Limb (tissue), 2 donors: ENCODE measurements at regions not wholly inside any gene's neighbourhood (a gene's known extent, or its start where the extent isn't known, plus 50 kb on each side); places are given as distances from the start of the nearest gene placed in this dataset.

Experiments used
- DNase-seq, 2 donors: peaks; one replicate each; pipeline ENCODE4 v3.0.0-alpha.2; 2016; ENCODE audit errors: extremely low spot score in 2 of 2

DNA sequence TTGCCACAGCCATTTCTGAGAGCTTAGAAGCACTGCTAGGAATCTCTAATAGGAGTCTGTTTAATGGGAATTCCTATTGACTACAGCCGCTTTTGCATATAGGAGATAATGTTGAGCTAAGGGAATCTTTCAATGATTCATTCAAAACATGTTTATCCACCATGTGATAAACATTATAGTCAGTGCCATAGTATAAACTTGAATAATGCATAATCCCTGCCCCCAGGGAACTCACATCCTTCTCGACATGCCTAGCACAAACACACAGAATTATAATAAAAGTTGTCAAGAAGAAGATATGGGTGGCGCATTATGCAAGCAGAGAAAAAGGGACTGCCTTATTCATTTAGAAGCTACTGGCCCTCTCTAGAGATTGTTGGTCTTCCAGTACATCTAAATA, 248.0 kb downstream of the DAD1 start:
- no peak for DNase-seq

DNA sequence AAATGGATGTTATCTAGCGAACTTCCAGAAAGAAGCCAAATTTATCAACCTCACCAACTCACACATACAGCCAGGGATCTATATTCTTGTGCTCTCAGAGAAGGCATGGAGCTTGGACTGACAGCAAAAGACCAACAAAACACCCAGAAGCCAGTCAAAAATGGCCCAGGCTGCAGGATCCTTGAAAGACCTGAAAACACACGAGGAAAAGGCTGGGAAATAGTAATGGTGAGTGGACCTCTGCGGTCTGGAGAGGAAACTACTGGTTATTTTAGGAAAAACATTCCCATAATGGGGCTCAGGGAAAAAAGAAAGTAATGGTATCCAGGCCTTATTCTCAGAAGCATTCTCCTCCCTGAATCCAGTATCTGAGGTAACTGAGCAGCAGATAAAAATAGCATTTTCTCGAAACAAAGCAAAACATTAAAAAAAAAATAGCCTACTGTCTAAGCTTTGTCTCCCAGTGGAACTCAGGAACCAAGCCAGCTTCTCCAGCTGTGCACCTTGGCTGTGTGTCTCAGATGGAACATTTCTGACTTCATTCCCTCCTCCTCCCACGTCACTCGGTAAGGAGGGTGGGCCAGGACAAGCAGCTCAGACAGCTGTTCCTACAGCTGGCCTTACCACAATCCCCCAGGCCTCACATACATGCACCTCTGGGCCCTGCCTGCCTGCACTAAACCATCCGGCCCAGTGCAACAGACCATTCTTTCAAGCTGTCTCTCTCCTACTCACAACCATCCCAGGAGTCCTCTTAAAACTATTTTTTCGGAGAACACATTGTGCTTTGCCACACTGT, 249.9 kb downstream of the DAD1 start:
- DNase-seq: peak; percentile 85 to 90

- DNase-seq: no peak
Measured at GRCh38 chr14:22338381-22338780, 250.6 kb downstream of the DAD1 start.

DNA sequence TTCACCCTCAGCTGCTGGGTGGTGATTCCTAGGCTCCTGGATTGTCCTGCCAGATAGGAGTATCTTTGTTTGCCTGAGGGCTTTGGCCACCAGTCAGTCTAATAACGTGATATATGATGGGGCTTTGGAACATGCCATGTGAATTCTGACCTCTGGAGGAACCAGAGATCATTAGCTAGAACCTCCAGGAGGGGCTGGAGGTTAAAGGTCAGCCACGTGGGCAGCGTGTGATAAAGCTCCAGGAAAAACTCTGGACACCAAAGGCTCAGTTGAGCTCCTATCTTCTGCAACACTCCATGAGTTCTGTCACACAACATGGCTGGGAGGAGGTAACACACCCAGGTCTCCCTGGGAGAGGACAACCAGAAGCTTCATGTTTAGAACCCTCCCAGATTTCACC, 251.1 kb downstream of the DAD1 start:
- no peak for DNase-seq

- no peak for DNase-seq
Measured at GRCh38 chr14:22337521-22337920, 251.5 kb downstream of the DAD1 start.

DNA sequence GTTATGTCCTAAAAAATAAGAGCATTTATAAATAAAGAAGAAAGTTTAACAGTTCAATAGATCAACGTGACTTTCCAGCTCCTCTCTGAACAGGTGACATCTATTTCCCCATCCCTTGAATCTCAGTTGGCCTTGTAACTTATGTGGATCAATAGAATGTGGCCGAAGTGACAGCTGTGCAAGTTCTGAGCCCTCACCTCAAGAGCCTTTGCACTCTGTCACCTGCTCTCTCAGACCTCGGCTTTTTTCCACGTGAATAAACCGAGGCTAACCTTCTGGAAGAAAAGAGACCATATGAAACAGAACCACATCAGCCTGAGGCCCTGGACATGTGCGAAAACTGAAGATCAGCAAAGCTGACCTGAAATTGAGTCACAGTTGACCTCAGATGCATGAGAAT, 253.0 kb downstream of the DAD1 start:
- DNase-seq: no peak

DNA sequence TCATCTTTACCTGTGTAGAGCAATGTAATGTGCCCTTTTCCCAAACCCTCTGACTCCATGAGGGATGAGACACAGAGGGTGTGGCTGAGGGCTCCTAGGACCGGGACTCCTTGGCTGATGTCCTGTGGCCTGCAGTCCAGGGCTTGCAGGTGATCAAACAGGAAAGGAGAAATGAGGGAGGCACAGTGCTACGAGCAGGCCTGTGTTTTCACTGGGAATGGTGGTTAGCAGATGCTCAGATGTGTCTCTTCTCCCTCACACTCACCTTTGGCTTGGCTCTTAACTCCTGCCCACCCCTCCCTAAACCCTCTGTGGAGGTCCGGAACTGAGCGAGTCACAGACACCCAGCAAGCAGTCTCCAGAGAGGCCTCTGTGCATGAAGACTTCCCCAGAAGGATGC, 254.4 kb downstream of the DAD1 start:
- no peak for DNase-seq

GRCh38 chr14:22334275-22334577, 254.8 kb downstream of the DAD1 start:
- DNase-seq: no peak

DNA sequence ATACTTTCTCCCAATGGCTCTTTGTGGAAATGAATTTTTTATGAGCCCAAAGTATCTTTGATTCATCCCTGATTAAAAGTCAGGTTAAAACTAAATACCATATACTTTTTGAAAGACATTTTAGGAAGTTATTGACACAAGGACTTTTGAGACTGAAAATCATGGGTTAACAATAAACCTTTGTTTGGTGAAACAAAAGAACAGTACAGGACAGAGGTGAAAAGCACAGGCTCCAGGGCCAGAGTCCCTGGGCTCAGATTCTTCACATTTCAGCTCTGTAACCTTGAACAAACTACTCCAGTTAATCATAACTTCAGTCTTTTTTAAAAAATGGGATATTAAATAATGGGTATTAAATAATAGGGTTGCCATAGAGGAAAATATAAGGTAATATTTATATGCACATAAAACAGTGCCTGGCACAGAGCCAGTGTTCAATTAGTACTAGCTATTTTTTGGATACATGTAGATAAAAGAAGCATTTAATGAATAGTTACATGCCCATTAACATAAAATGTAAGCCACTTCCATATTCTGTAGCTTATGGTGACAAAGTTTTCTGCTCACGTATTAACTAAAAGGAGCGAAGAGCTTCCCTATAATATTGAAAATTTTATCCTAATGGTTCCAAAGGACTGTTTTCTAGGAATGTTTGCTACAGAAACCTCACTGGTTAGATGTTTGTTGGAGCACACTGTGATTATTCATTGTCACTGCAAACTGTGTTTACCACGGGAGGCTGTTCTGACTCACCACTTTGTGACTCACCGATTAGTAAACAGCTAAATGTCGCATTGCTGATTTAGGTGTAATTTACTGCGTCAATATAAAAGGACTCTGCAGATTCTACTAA, 255.4 kb downstream of the DAD1 start:
- no peak for DNase-seq

GRCh38 chr14:22332686-22333421, 256.2 kb downstream of the DAD1 start:
- DNase-seq: peak in 1 of 2 donors; percentile 42

DNA sequence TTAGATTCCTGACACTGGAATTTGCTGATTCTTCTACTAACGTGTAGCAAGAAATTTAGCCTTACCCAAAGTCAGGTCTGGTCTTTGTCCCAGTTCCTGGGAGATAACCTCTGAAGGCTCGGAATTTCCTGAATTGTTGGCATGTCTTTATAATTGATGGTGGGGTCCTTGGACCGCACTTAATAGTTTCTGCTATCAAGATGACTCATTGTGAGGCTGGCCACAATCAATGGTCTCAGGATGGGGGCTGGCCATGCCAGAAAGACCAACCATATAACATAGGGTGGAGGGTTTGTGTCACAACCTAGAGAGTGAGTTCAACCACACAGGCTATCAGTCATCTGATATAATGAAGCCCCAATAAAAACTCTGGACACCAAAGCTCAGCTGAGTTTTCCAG, 259.7 kb downstream of the DAD1 start:
- DNase-seq: no peak

- DNase-seq: no peak
Measured at GRCh38 chr14:22325676-22326400, 263.2 kb downstream of the DAD1 start.

DNA sequence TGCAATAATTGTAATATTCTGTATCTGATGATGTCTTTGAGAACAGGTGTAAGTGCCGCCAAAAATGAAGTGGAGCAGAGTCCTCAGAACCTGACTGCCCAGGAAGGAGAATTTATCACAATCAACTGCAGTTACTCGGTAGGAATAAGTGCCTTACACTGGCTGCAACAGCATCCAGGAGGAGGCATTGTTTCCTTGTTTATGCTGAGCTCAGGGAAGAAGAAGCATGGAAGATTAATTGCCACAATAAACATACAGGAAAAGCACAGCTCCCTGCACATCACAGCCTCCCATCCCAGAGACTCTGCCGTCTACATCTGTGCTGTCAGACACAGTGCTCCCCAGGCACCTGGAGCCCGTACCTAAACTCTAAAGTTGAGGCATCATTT, 268.7 kb downstream of the DAD1 start:
- DNase-seq: no peak

GRCh38 chr14:22319526-22320361, 269.3 kb downstream of the DAD1 start:
- peak; percentile 53 to 75 for DNase-seq

- DNase-seq: no peak
Measured at GRCh38 chr14:22318951-22319350, 270.1 kb downstream of the DAD1 start.

GRCh38 chr14:22316473-22316872, 272.6 kb downstream of the DAD1 start:
- DNase-seq: no peak

GRCh38 chr14:22315336-22315735, 273.7 kb downstream of the DAD1 start:
- DNase-seq: no peak

DNA sequence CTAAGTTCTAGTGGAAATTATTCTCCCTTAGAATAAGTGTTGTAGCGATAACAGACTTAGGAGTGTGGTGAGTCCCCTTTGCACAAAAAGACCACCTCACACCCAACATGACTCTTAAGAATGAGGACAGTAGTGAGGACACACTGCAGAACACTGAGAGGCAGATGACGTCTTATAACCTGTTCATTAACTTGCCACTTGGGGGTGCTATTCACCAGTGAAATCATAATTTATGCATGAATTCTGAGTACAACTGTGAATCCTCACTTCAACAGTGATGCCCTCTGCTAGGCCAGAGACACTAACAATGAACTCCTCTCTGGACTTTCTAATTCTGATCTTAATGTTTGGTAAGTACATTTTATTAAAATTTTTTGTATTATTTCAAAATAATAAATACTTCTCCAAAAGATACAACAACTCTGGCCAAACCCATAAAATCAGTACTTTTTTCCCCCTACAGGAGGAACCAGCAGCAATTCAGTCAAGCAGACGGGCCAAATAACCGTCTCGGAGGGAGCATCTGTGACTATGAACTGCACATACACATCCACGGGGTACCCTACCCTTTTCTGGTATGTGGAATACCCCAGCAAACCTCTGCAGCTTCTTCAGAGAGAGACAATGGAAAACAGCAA, 274.7 kb downstream of the DAD1 start:
- peak in 1 of 2 donors; percentile 50 for DNase-seq

DNA sequence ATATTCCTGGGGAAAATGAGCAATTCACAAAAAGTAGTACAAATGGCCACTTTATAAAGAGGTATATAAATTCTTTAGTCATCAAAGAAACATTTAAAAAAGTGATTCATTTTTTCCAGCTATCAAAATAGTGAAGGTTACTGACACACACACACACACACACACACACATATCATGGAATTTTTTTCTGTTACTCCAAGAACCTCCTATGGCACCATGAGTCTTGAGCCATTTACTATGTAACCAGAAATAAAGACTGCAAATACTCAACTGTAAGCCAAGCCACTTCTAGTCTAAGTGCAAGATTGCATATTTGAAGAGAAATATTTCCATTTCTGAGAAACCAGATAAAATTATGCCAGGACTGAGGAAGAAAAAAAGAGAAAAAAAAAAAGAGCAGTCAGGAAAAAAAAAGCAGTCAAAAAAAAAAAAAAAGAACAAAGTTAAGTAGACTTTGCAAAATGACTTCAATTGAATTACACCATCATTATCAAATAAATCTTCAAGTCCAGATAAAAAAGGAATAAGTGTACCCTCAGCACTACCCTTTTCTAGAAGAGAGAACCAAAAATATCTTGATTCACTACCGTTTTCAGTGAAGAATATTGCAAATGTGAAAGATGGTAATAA, 275.7 kb downstream of the DAD1 start:
- DNase-seq: no peak

- DNase-seq: no peak
Measured at GRCh38 chr14:22311636-22312035, 277.4 kb downstream of the DAD1 start.
